ENCODE measurements at regions not wholly inside any gene's neighbourhood (a gene's known extent, or its start where the extent isn't known, plus 50 kb on each side); places are given as distances from the start of the nearest gene placed in this dataset.

DNA sequence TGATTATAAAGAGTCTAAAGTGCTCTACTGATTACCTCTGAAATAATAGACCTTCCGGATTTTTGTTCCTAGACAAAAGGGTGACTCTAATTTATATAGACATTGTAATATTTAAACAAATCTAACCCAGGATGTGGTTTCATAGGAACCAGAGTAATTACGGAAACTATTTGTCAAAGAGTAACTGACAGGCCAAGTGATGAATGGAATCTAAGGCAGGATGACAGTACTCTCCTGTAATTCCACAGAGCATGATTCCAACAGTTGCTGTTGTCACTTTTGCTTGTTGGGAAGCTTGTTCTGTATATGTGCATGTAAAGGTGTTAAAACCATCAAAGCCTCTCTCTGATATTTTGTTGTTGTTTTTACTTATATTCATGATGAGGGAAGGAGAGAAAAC is 1141.0 kb downstream of the IGSF11 start:
- TF ChIP-seq POLR2AphosphoS5 (IDR thresholded peaks at IDR 0.05) (no peak), POLR2A (IDR thresholded peaks at IDR 0.05) (no peak)
- TF ChIP-seq, protein P1, sequence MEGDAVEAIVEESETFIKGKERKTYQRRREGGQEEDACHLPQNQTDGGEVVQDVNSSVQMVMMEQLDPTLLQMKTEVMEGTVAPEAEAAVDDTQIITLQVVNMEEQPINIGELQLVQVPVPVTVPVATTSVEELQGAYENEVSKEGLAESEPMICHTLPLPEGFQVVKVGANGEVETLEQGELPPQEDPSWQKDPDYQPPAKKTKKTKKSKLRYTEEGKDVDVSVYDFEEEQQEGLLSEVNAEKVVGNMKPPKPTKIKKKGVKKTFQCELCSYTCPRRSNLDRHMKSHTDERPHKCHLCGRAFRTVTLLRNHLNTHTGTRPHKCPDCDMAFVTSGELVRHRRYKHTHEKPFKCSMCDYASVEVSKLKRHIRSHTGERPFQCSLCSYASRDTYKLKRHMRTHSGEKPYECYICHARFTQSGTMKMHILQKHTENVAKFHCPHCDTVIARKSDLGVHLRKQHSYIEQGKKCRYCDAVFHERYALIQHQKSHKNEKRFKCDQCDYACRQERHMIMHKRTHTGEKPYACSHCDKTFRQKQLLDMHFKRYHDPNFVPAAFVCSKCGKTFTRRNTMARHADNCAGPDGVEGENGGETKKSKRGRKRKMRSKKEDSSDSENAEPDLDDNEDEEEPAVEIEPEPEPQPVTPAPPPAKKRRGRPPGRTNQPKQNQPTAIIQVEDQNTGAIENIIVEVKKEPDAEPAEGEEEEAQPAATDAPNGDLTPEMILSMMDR (IDR thresholded peaks at IDR 0.05 in 8 of 11, conservative IDR thresholded peaks at IDR 0.05 in 3 of 11) = no peak
- no peak overlapping the region for H3K4me3 ChIP-seq
- H3K27me3 ChIP-seq (replicated peaks in 1 of 7) = no peaks in the 10 kb centered on the region
- peaks cover 0 to 16% (median 10%) of the 10 kb centered on the region in 8 donors for H3K9me3 ChIP-seq
- H3K36me3 ChIP-seq = no peaks in the 10 kb centered on the region
- peak overlapping the region in 1 of 8 donors; percentile 9 for H3K27ac ChIP-seq
- intact Hi-C loops (cut with DNase I; ENCODE audit: low total_unique reads) = no loop called here
- DNase-seq = no peak
- WGBS, 5 donors = 16 to 23% (median 17%) methylated on average over 2 of the region's 2 CpGs
- no peaks in the 10 kb centered on the region for H3K4me1 ChIP-seq

DNA sequence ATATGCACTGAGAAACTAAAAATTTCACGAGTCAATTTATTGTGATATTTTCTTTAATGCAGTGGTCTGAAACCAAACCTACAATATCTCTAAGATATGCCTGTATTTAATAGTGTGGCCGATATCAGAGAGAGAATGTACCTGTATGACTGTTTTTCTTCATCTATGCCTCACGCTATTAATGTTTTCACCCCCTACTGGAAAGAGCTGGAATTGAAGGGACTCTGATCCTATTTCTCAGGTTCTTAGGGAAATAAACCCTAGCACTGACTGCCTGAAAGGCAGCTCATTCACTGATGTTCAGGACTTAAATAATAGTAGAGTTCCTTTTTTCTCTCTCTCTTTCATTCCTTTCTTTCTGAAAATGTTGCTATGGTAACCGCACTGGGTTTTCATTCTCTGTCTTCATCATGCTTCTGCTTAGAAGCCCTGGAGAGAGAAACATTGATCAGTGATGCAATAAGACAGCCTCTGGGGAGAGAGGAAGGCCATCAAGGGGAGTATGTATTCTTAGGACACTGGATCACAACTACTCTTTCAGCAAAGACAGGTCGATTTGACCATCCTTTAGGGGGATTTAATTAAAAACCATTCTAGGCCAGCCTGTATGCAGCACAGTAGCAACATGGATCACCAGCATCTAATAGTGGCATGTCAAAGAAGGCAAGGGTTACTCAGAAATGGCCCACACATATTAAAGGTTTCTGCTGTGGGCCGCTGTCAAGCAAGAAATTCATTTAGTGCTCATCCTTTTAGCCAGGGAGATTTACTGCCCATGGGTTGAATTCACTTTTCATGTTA is 1135.7 kb downstream of the IGSF11 start:
- DNase-seq = no peak
- Histone ChIP-seq H3K4me1 (no peaks in the 10 kb centered on the region), H3K9me3 (peaks cover 0 to 22% (median 14%) of the 10 kb centered on the region in 8 donors), H3K4me3 (no peak overlapping the region), H3K27me3 (replicated peaks in 1 of 7) (no peaks in the 10 kb centered on the region), H3K36me3 (no peaks in the 10 kb centered on the region), H3K27ac (no peak overlapping the region)
- 66 to 75% (median 68%) methylated on average over 6 of the region's 6 CpGs for WGBS, 5 donors
- TF ChIP-seq, protein P1 (IDR thresholded peaks at IDR 0.05 in 8 of 11, conservative IDR thresholded peaks at IDR 0.05 in 3 of 11) = peak in 2 of 11 experiments; percentile 14 to 24
- TF ChIP-seq POLR2A (IDR thresholded peaks at IDR 0.05) = no peak
- intact Hi-C loops (cut with DNase I; ENCODE audit: low total_unique reads) = no loop called here

DNA sequence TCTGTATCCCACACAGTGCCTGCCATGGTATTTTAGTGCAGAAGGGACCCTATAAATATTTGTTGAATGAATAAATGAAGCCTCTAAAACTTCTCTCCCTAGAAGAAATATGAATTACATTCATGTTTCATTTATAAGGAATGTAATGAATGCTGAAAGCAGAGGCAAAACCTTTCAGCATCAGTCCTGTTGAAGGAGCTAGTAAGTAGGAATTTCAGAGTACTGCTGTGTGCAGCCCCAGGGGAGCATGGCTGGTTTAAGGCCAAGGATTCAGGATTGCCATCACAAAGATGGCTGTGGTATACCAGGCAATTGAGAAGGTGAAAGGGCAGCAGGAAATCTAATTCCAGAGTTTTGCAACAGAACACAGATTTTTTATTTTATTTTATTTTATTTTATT is 1131.4 kb downstream of the IGSF11 start:
- Histone ChIP-seq H3K36me3 (no peaks in the 10 kb centered on the region), H3K4me1 (no peaks in the 10 kb centered on the region), H3K27me3 (replicated peaks in 1 of 7) (no peaks in the 10 kb centered on the region), H3K27ac (no peak overlapping the region), H3K4me3 (no peak overlapping the region), H3K9me3 (peaks cover 0 to 9% (median 0%) of the 10 kb centered on the region in 8 donors)
- TF ChIP-seq POLR2A (IDR thresholded peaks at IDR 0.05) = no peak
- no peak for TF ChIP-seq POLR2AphosphoS5 (IDR thresholded peaks at IDR 0.05)
- TF ChIP-seq, protein P1 (IDR thresholded peaks at IDR 0.05 in 8 of 11, conservative IDR thresholded peaks at IDR 0.05 in 3 of 11) = no peak
- intact Hi-C loops (cut with DNase I; ENCODE audit: low total_unique reads) = no loop called here
- no peak for DNase-seq

GRCh38 chr3:117910820-117911521 is 1123.7 kb downstream of the IGSF11 start:
- Histone ChIP-seq H3K27ac (no peak overlapping the region), H3K27me3 (replicated peaks in 1 of 7) (no peaks in the 10 kb centered on the region), H3K9me3 (no peaks in the 10 kb centered on the region), H3K36me3 (no peaks in the 10 kb centered on the region), H3K4me1 (no peaks in the 10 kb centered on the region), H3K4me3 (no peak overlapping the region)
- TF ChIP-seq, protein P1 (IDR thresholded peaks at IDR 0.05 in 8 of 11, conservative IDR thresholded peaks at IDR 0.05 in 3 of 11) = no peak
- TF ChIP-seq POLR2A (IDR thresholded peaks at IDR 0.05) (no peak), POLR2AphosphoS5 (IDR thresholded peaks at IDR 0.05) (no peak)
- intact Hi-C loops (cut with DNase I; ENCODE audit: low total_unique reads) = no loop called here
- DNase-seq = no peak
- 77 to 88% (median 83%) methylated on average over 3 of the region's 3 CpGs for WGBS, 5 donors

Measured in spleen (tissue), 11 donors.